HUES48 (cell line): ENCODE measurements at regions not wholly inside any gene's neighbourhood (a gene's known extent, or its start where the extent isn't known, plus 50 kb on each side); places are given as distances from the start of the nearest gene placed in this dataset.
A peak's percentile ranks its signal among the peaks of the same experiment; 100 is the strongest.

Experiments
- H3K27ac ChIP-seq: one replicate; pipeline ENCODE4 v1.7.0; 2013; ENCODE audit warnings: low read depth, low read length, inconsistent platforms
- H3K27me3 ChIP-seq: 2 replicates; pipeline ENCODE4 v1.6.1; 2013; ENCODE audit warnings: mild to moderate bottlenecking, low read length; ENCODE audit not compliant: control insufficient read depth, insufficient read depth
- H3K36me3 ChIP-seq: 2 replicates; pipeline ENCODE4 v1.6.1; 2013; ENCODE audit warnings: low read length; ENCODE audit not compliant: control insufficient read depth, insufficient read depth
- H3K4me1 ChIP-seq: 2 replicates; pipeline ENCODE4 v1.6.1; 2013; ENCODE audit warnings: mild to moderate bottlenecking, low read length; ENCODE audit not compliant: control insufficient read depth, insufficient read depth
- H3K4me3 ChIP-seq: 2 replicates; pipeline ENCODE4 v1.5.1; 2013; ENCODE audit warnings: mild to moderate bottlenecking, low read depth, low read length
- H3K9ac ChIP-seq: 2 replicates; pipeline ENCODE4 v1.6.1; 2013; ENCODE audit warnings: mild to moderate bottlenecking, low read depth, low read length, moderate library complexity
- H3K9me3 ChIP-seq: 2 replicates; pipeline ENCODE4 v1.6.1; 2013; ENCODE audit warnings: low read length; ENCODE audit not compliant: control insufficient read depth, insufficient read depth

DNA sequence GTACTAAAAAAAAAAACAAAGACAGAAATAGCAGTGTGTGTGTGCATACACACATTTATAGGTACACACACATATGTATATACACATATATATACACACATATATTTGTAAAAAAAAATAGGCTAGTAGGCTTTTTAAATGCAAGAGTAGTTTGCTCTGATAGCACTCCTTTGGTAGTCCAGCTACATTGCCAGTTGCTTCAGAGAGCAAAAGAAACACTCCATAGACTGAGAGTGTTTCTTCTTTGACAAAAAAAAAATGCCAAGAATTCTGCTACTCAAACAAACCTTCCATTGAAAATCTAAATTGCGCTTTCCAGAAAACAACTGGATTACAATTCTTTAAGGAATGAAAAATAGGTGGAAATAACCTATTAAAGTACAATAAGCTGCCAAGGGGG is 365.9 kb upstream of the GALNT5 start:
- Histone ChIP-seq H3K27ac (no peak overlapping the region), H3K9me3 (no peaks in the 10 kb centered on the region), H3K4me1 (peaks cover 30% of the 10 kb centered on the region), H3K9ac (no peak overlapping the region), H3K4me3 (no peak overlapping the region), H3K27me3 (peaks cover 7% of the 10 kb centered on the region; the same call in 1 of the 2 replicates), H3K36me3 (no peaks in the 10 kb centered on the region)

DNA sequence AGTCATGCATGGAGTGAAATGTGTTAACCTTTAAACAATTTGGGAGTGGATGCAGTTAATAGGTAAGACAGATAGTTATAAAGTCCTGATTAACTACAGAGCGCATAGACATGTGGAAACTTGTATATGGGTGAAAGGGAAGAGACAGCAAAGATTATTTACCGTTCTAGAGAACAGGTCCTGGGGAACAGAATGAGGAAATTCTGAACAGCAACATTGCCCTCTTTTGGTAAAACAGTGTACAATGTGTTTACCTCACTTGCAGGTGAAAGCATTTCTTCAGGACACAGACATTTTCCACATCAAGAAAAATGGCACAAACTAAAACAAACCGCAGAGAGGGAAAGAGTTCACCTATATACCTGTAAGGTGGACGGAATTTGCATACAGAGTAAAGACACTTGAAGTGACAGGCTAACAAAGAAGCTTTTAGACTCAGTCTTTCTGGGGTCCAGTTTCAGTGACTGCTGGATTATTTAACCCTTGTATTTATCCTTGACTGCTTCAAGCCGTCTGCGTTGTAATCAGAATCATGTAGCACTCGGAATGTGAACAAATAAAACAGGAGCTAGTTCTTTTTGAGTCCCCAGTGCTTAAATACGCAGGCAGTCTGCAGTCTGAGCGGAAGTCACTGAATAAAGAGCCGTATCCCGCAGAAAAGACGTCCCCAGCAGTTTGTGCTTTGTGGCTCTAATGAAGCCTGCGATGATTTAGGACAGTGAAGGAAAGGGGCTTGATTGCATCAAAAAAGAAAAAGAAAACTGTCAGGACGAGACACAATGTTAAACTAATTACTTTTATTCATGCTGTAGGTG is 364.8 kb upstream of the GALNT5 start:
- Histone ChIP-seq H3K9ac (no peak overlapping the region), H3K27me3 (peaks cover 7% of the 10 kb centered on the region; the same call in 1 of the 2 replicates), H3K9me3 (no peaks in the 10 kb centered on the region), H3K27ac (no peak overlapping the region), H3K4me1 (peaks cover 30% of the 10 kb centered on the region), H3K4me3 (peak overlapping the region; percentile 37), H3K36me3 (no peaks in the 10 kb centered on the region)

DNA sequence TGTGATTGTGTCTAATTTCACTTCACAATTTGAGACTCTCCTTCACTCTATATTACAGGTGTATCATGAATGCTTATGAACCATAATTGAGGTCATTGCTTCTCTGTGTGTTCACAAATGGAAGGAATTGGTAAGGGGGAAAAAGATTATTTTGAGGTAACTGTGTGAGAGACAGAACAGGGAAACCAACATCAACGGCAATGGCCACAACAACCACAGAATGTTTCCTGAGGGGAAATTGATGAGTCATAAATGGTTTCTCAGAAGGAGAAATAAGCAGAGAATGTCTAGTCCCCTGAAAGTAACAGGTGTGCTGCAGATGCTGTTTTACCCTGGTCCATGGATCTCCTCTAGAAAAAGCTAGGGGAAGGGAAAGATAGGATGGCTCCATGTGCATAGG is 361.2 kb upstream of the GALNT5 start:
- peaks cover 7% of the 10 kb centered on the region; the same call in 1 of the 2 replicates for H3K27me3 ChIP-seq
- peaks cover 21% of the 10 kb centered on the region for H3K4me1 ChIP-seq
- no peaks in the 10 kb centered on the region for H3K9me3 ChIP-seq
- H3K36me3 ChIP-seq = no peaks in the 10 kb centered on the region
- H3K4me3 ChIP-seq = no peak overlapping the region
- no peak overlapping the region for H3K9ac ChIP-seq
- no peak overlapping the region for H3K27ac ChIP-seq

DNA sequence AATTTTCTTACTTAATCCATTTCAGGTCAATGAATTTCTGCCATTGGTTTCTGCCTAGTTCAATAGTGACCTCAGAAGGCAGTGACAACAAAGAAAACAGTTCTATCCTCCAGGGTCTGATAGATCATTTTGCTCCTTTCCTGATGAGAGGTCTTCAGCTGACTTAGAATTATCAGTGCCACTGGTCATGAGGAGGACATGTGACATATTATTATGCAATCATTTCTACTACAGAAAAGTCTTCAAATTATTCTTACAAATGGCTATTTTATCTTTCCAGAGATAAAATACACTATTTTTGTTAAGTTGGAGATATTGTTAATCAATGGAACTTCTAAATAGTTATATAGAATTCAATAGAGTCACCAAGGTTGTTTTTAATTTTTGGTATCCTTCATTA is 360.0 kb upstream of the GALNT5 start:
- peaks cover 10% of the 10 kb centered on the region; the same call in 1 of the 2 replicates for H3K4me1 ChIP-seq
- H3K9me3 ChIP-seq = no peaks in the 10 kb centered on the region
- no peaks in the 10 kb centered on the region for H3K36me3 ChIP-seq
- H3K27ac ChIP-seq = no peak overlapping the region
- H3K4me3 ChIP-seq = no peak overlapping the region
- H3K27me3 ChIP-seq = peaks cover 7% of the 10 kb centered on the region; the same call in 1 of the 2 replicates
- no peak overlapping the region for H3K9ac ChIP-seq

DNA sequence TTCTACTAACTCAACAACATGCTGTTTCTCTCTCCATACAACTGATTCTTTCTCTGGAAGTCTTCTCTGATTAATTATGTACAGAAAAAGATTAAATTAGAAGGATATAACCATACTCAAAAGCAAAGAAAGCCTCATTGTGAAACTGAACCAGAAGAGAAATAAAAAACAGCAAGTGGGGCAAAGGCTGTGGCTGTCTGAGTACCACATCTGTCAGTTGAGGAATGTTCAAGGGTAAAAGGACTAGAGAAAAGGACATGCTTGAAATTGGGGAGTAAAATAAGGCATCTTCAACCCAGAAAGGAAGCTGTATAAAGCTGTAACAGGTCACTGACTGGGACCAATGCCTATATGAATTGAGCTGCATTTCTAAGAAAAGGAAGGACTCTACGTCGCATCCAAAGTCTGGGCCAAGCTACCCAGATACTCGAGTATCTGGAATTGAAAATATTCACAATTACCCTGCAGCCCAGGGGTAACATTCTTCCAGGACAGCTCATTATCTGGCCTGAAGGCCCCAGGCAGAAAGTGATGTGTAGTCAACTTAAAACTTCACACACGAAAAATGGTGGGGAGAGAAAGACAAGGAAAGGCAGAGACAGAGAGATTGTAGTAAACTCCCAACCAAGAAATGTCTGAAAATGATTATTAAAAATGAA is 356.0 kb upstream of the GALNT5 start:
- Histone ChIP-seq H3K36me3 (no peaks in the 10 kb centered on the region), H3K9ac (no peak overlapping the region), H3K27ac (no peak overlapping the region), H3K4me1 (no peaks in the 10 kb centered on the region), H3K4me3 (no peak overlapping the region), H3K27me3 (no peaks in the 10 kb centered on the region), H3K9me3 (no peaks in the 10 kb centered on the region)

DNA sequence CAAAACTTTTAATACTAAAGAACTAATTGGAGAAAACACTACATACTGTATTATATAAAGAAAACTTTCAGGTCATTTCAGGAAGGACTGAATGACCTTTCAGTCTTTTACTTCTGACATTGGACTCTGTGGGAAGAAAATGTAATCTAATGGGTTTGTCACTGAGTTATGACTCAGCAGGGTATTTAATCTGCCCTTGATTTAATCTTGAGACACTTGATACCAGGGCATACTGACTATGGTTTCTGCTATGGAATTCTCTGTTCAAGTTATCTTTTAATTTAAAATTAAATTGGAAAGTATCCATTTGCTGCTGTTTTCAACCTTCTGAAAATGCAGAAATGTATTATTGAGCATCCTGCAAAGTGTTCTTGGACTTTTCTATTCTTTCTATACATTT is 354.2 kb upstream of the GALNT5 start:
- H3K4me3 ChIP-seq = no peak overlapping the region
- no peaks in the 10 kb centered on the region for H3K9me3 ChIP-seq
- no peak overlapping the region for H3K9ac ChIP-seq
- no peaks in the 10 kb centered on the region for H3K36me3 ChIP-seq
- H3K27ac ChIP-seq = no peak overlapping the region
- no peaks in the 10 kb centered on the region for H3K27me3 ChIP-seq
- H3K4me1 ChIP-seq = no peaks in the 10 kb centered on the region

DNA sequence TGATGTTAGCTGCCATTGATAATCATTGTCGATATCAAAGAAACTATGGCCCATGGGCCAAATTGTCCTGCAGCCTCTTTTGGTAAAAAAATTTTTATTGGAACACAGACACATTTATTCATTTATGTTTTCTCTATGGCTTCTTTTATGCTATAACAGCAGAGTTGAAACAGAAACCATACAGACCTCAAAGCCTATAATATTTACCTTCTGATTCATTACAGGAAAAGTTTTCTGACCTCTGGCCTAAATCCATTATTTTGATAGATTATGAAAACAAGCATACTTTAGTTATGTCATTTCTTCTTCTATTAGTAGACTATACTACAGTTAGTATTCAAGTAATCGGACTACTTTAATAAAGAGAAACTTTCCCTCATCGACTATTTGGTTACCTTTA is 349.7 kb upstream of the GALNT5 start:
- Histone ChIP-seq H3K27me3 (no peaks in the 10 kb centered on the region), H3K27ac (no peak overlapping the region), H3K4me1 (no peaks in the 10 kb centered on the region)

DNA sequence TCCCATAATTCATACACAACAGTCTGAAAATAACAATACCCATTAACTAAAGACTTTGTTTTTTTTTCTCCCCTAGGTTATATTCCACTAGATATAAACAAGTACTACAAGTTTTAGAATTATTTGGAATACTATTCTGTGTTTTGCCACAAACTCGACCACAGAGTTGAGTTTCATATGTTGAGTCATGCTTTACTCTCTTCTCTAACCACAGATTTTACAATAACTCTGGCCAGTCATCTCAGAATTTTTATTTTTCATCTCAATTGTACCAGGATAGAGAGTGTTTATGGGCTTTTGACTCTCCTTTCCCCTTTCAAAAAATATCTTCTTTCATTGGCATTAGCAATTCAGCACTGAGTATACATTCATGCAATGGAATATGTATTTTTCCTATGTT is 348.7 kb upstream of the GALNT5 start:
- Histone ChIP-seq H3K9me3 (no peaks in the 10 kb centered on the region), H3K4me1 (no peaks in the 10 kb centered on the region), H3K27ac (no peak overlapping the region), H3K36me3 (no peaks in the 10 kb centered on the region), H3K27me3 (no peaks in the 10 kb centered on the region), H3K9ac (no peak overlapping the region), H3K4me3 (no peak overlapping the region)

More for the DNA sequence above, 349.7 kb upstream of the GALNT5 start:
- Histone ChIP-seq H3K36me3 (no peaks in the 10 kb centered on the region), H3K9ac (no peak overlapping the region), H3K4me3 (no peak overlapping the region), H3K9me3 (no peaks in the 10 kb centered on the region)

DNA sequence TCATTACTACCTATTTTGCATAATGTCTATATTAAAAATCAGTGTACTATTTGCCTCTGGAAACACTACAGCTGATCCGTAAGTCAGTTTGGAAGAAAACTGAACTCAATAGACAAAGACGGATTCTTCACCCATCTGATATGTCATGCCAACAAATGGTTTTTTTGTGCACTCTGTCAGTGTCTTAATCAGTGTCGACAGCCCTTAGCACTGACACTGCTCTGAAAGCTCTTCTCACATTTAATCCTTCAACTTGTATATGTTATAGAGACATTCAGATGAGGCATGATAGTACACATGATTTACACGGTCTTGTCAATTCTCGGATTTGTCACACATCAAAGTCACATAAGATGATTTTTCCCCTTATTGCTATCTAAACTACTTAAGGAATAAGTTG is 347.5 kb upstream of the GALNT5 start:
- no peak overlapping the region for H3K27ac ChIP-seq
- H3K9me3 ChIP-seq = no peaks in the 10 kb centered on the region

DNA sequence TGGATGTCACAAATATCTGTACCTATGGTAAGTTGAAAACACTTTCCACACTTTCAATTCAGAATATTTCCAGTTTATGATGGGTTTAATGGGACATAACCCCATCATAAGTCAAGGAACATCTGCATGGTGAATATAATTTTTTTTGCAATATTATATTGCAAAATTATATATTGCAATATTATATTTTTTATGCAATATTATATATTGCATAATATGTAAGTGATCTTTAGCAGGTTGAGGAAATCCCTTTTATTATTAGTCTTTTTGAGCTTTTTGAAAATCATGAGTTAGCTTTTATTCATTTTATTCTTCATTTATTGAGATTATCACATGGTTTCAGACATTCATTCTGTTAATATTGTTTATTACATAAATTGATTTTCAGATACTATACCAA is 342.2 kb upstream of the GALNT5 start:
- no peak overlapping the region for H3K9ac ChIP-seq
- no peak overlapping the region for H3K27ac ChIP-seq
- H3K4me1 ChIP-seq = peaks cover 12% of the 10 kb centered on the region; the same call in 1 of the 2 replicates
- H3K36me3 ChIP-seq = no peaks in the 10 kb centered on the region
- no peak overlapping the region for H3K4me3 ChIP-seq
- H3K27me3 ChIP-seq = no peaks in the 10 kb centered on the region
- no peaks in the 10 kb centered on the region for H3K9me3 ChIP-seq

More for the DNA sequence above, 347.5 kb upstream of the GALNT5 start:
- H3K36me3 ChIP-seq = no peaks in the 10 kb centered on the region
- H3K4me3 ChIP-seq = no peak overlapping the region
- no peaks in the 10 kb centered on the region for H3K4me1 ChIP-seq
- H3K27me3 ChIP-seq = no peaks in the 10 kb centered on the region
- H3K9ac ChIP-seq = no peak overlapping the region

DNA sequence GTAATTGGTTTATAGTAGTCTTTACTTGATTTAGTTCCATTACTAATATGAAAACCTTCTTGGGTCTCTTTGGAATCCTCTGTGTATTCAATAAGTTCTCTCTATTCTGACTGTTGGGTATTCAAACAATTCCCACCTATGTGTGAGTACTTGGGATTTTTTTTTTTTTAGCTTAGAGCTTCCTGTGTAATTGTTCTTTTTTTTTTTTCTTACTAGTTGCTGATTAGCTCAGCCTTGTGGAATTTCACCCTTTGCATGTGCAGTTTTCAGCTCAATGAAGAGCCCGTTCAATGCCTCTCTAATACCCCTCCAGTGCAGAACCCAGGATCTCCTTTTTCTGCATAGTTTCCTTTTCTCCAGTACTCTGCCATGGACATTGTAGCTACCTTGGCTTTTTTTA is 339.1 kb upstream of the GALNT5 start:
- Histone ChIP-seq H3K4me1 (peaks cover 12% of the 10 kb centered on the region; the same call in 1 of the 2 replicates), H3K4me3 (no peak overlapping the region), H3K27me3 (no peaks in the 10 kb centered on the region), H3K27ac (peak overlapping the region; percentile 66), H3K9me3 (peaks cover 8% of the 10 kb centered on the region), H3K9ac (no peak overlapping the region), H3K36me3 (no peaks in the 10 kb centered on the region)
